Heart left ventricle (tissue), 13 donors: ENCODE measurements at regions not wholly inside any gene's neighbourhood (a gene's known extent, or its start where the extent isn't known, plus 50 kb on each side); places are given as distances from the start of the nearest gene placed in this dataset.

Experiments used
- CTCF ChIP-seq, 12 donors: fragments of 200-600 bp; sonication (generic) in 4 of 12; IDR thresholded peaks; one replicate each; pipeline versions ENCODE4 v1.5.0 to v1.8.0; 2018 to 2022; ENCODE audit warnings: antibody characterized with exemption in 12 of 12, mild to moderate bottlenecking in 5 of 12
- POLR2A ChIP-seq, 2 donors: fragments of 450-650 bp; IDR thresholded peaks; one replicate each; pipeline ENCODE4 v1.6.1; 2017; ENCODE audit warnings: antibody characterized with exemption in 2 of 2, mild to moderate bottlenecking in 2 of 2, moderate library complexity in 2 of 2
- donor health status: ischemic (EF 13 %, LVEDD 7.1; RV severe dilation, severe dysfunction).
- donor health status: DM: no; HTN: yes; CAD: no.
- donor health status: DM: no; HTN: no; CAD: no.
- donor health status: ischemic (EF 25% LVEDD 6.9; RV normal size, moderate dysfunction).
- donor health status: ischemic (EF 25% LVEDD 5.7; RV mildly dilated, moderate dysfunction).
- donor health status: ischemic (EF 35%, LVEDD 5.7; RV mildly dilated, moderate dysfunction).
- donor health status: nonischemic (EF 11% LVEDD 7.7; RV severe dilation, severe dysfunction).
- donor health status: DM: yes; HTN: yes; CAD: no.
- donor health status: PGD.
- donor health status: ischemic (EF 29% LVEDD 5.4; RV normal size, mild dysfunction).
- donor health status: nonischemic (EF 23%, LVEDD 6.1; RV moderate dilation, normal function).

DNA sequence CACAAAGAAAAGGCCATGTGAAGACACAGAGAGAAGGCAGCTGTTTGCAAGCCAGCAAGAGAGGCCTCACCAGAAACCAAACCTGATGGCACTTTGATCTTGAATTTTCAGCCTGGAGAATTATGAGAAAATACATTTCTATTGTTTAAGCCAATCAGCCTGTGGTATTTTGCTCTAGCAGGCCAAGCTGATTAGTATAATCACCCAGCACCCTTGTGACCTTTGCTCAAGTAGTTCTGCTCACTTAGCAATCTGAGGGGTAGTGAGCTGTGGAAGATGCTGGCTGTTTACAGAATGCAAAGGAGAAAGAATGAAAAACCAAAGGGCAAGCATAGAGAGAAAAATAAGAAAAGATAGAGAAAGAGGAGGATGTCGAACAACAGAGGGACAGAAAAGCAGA, 396.4 kb upstream of the BOD1L1 start:
- no peak for TF ChIP-seq CTCF (IDR thresholded peaks at IDR 0.05)
- TF ChIP-seq POLR2A (IDR thresholded peaks at IDR 0.05) = no peak
